Tibial nerve (tissue), 4 donors: ENCODE measurements at regions not wholly inside any gene's neighbourhood (a gene's known extent, or its start where the extent isn't known, plus 50 kb on each side); places are given as distances from the start of the nearest gene placed in this dataset.

Source experiments
- CTCF ChIP-seq, 5 experiments: fragments of 200-600 bp in 3 of 5; fragments of 450-650 bp in 2 of 5; sonication (generic) in 3 of 5; IDR thresholded peaks; one replicate each; pipeline ENCODE4 v1.5.1; 2016 to 2019; ENCODE audit warnings: antibody characterized with exemption in 5 of 5, mild to moderate bottlenecking in 3 of 5, moderate library complexity in 2 of 5
- EP300 ChIP-seq, 2 donors: sonication (generic); formaldehyde crosslinking; IDR thresholded peaks; one replicate each; pipeline ENCODE4 v1.6.1; 2017; ENCODE audit warnings: antibody characterized with exemption in 2 of 2, mild to moderate bottlenecking in 1 of 2
- POLR2A ChIP-seq, 2 donors: fragments of 450-650 bp; IDR thresholded peaks; one replicate each; pipeline ENCODE4 v1.6.1; 2017; ENCODE audit warnings: antibody characterized with exemption in 2 of 2, mild to moderate bottlenecking in 2 of 2, moderate library complexity in 2 of 2

GRCh38 chr6:131400779-131401496 lies 172.1 kb upstream of the ARG1 start:
- no peak for TF ChIP-seq CTCF (IDR thresholded peaks at IDR 0.05)
- TF ChIP-seq POLR2A (IDR thresholded peaks at IDR 0.05) = no peak
- TF ChIP-seq EP300 (IDR thresholded peaks at IDR 0.05) = no peak
